ENCODE measurements at regions not wholly inside any gene's neighbourhood (a gene's known extent, or its start where the extent isn't known, plus 50 kb on each side); places are given as distances from the start of the nearest gene placed in this dataset.

- no peak for TF ChIP-seq TAF1 (IDR thresholded peaks at IDR 0.05; ENCODE audit: borderline replicate concordance, low read depth, low read length)
- TF ChIP-seq, protein P1, sequence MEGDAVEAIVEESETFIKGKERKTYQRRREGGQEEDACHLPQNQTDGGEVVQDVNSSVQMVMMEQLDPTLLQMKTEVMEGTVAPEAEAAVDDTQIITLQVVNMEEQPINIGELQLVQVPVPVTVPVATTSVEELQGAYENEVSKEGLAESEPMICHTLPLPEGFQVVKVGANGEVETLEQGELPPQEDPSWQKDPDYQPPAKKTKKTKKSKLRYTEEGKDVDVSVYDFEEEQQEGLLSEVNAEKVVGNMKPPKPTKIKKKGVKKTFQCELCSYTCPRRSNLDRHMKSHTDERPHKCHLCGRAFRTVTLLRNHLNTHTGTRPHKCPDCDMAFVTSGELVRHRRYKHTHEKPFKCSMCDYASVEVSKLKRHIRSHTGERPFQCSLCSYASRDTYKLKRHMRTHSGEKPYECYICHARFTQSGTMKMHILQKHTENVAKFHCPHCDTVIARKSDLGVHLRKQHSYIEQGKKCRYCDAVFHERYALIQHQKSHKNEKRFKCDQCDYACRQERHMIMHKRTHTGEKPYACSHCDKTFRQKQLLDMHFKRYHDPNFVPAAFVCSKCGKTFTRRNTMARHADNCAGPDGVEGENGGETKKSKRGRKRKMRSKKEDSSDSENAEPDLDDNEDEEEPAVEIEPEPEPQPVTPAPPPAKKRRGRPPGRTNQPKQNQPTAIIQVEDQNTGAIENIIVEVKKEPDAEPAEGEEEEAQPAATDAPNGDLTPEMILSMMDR (IDR thresholded peaks at IDR 0.05): no peak
- TF ChIP-seq JUND (IDR thresholded peaks at IDR 0.05): no peak
- TF ChIP-seq ELF1 (IDR thresholded peaks at IDR 0.05): no peak
- no peak for TF ChIP-seq FOSL2 (IDR thresholded peaks at IDR 0.05; ENCODE audit: borderline replicate concordance, low read depth)
- TF ChIP-seq RXRA (IDR thresholded peaks at IDR 0.05; ENCODE audit: borderline replicate concordance, low read depth): no peak
- TF ChIP-seq EZH2phosphoT487 (IDR thresholded peaks at IDR 0.05; ENCODE audit: borderline replicate concordance, low read depth): no peak
- TF ChIP-seq, protein P2, sequence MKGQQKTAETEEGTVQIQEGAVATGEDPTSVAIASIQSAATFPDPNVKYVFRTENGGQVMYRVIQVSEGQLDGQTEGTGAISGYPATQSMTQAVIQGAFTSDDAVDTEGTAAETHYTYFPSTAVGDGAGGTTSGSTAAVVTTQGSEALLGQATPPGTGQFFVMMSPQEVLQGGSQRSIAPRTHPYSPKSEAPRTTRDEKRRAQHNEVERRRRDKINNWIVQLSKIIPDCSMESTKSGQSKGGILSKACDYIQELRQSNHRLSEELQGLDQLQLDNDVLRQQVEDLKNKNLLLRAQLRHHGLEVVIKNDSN (IDR thresholded peaks at IDR 0.05; ENCODE audit: borderline replicate concordance, low read depth): no peak
- no peak for TF ChIP-seq RAD21 (IDR thresholded peaks at IDR 0.05; ENCODE audit: low read length)
- TF ChIP-seq IRF3 (IDR thresholded peaks at IDR 0.05; ENCODE audit: low read depth, low read length): no peak
- TF ChIP-seq USF2 (IDR thresholded peaks at IDR 0.05; ENCODE audit: borderline replicate concordance, low read depth, low read length): no peak
- TF ChIP-seq EP300 (IDR thresholded peaks at IDR 0.05; ENCODE audit: borderline replicate concordance in 1 of 2, low read depth in 1 of 2, low read length in 1 of 2): no peak
- no peak for TF ChIP-seq FOXJ3 (CRISPR knock-in tag; IDR thresholded peaks at IDR 0.05)
These were observed 91.3 kb upstream of the UBE2E2 start for GRCh38 chr3:23111797-23112196.

All from SK-N-SH (cell line).